D341Med (cell line): ENCODE measurements at regions not wholly inside any gene's neighbourhood (a gene's known extent, or its start where the extent isn't known, plus 50 kb on each side); places are given as distances from the start of the nearest gene placed in this dataset.
"Not testable (repeated sequence)": the region's sequence is repeated elsewhere in the genome, so short reads cannot be mapped to it uniquely, and the experiment has no call there.

Experiments used
- DNase-seq: peaks from one replicate; pipeline ENCODE4 v3.0.0; 2012; ENCODE audit warnings: low spot score

- no peak for DNase-seq
These were observed 233.6 kb upstream of the SEMA3E start for GRCh38 chr7:83882551-83882950.

GRCh38 chr7:83879063-83879462, 230.1 kb upstream of the SEMA3E start:
- DNase-seq, result no peak

- no peak for DNase-seq
These were observed 229.7 kb upstream of the SEMA3E start for GRCh38 chr7:83878614-83879013.

GRCh38 chr7:83876593-83876992, 227.7 kb upstream of the SEMA3E start:
- DNase-seq, result no peak

- DNase-seq, result no peak
These were observed 224.5 kb upstream of the SEMA3E start for GRCh38 chr7:83873459-83873858.

GRCh38 chr7:83872501-83872900, 223.6 kb upstream of the SEMA3E start:
- DNase-seq, result no peak

- peak; percentile 30 for DNase-seq
These were observed 221.6 kb upstream of the SEMA3E start for GRCh38 chr7:83870515-83870914.

- DNase-seq, result no peak
These were observed 217.6 kb upstream of the SEMA3E start for GRCh38 chr7:83866582-83866981.

- no peak for DNase-seq
These were observed 215.6 kb upstream of the SEMA3E start for GRCh38 chr7:83864551-83864950.

GRCh38 chr7:83863906-83864305, 215.0 kb upstream of the SEMA3E start:
- DNase-seq, result no peak

- DNase-seq, result no peak
These were observed 212.9 kb upstream of the SEMA3E start for GRCh38 chr7:83861876-83862275.

- no peak for DNase-seq
These were observed 210.9 kb upstream of the SEMA3E start for GRCh38 chr7:83859827-83860226.

- DNase-seq, result no peak
These were observed 208.8 kb upstream of the SEMA3E start for GRCh38 chr7:83857691-83858090.

GRCh38 chr7:83856094-83856493, 207.2 kb upstream of the SEMA3E start:
- no peak for DNase-seq

GRCh38 chr7:83852136-83852535, 203.2 kb upstream of the SEMA3E start:
- no peak for DNase-seq

- DNase-seq, result no peak
These were observed 202.6 kb upstream of the SEMA3E start for GRCh38 chr7:83851551-83851950.

GRCh38 chr7:83850941-83851340, 202.0 kb upstream of the SEMA3E start:
- DNase-seq, result no peak

GRCh38 chr7:83850125-83850524, 201.2 kb upstream of the SEMA3E start:
- DNase-seq, result no peak

- no peak for DNase-seq
These were observed 200.2 kb upstream of the SEMA3E start for GRCh38 chr7:83849131-83849530.

- no peak for DNase-seq
These were observed 194.0 kb upstream of the SEMA3E start for GRCh38 chr7:83842894-83843293.

- no peak for DNase-seq
These were observed 188.7 kb upstream of the SEMA3E start for GRCh38 chr7:83837683-83838082.

GRCh38 chr7:83836028-83836427, 187.1 kb upstream of the SEMA3E start:
- DNase-seq, result no peak

GRCh38 chr7:83835424-83835823, 186.5 kb upstream of the SEMA3E start:
- no peak for DNase-seq

- DNase-seq, result not testable (repeated sequence)
These were observed 184.8 kb upstream of the SEMA3E start for GRCh38 chr7:83833721-83834120.

GRCh38 chr7:83832009-83832408, 183.1 kb upstream of the SEMA3E start:
- no peak for DNase-seq
